ENCODE measurements at regions not wholly inside any gene's neighbourhood (a gene's known extent, or its start where the extent isn't known, plus 50 kb on each side); places are given as distances from the start of the nearest gene placed in this dataset.

GRCh38 chr1:209130886-209131285 lies 452.6 kb upstream of the CAMK1G start:
- TF ChIP-seq ZFX (IDR thresholded peaks at IDR 0.05; ENCODE audit: borderline replicate concordance) (no peak), CTCF (IDR thresholded peaks at IDR 0.05) (no peak)
- H3K27ac ChIP-seq = no peak overlapping the region

- TF ChIP-seq ZFX (IDR thresholded peaks at IDR 0.05; ENCODE audit: borderline replicate concordance) = no peak
- TF ChIP-seq CTCF (IDR thresholded peaks at IDR 0.05) = no peak
- H3K27ac ChIP-seq = no peak overlapping the region
These were observed 450.6 kb upstream of the CAMK1G start for GRCh38 chr1:209132736-209133467.

GRCh38 chr1:209134001-209134400 lies 449.5 kb upstream of the CAMK1G start:
- no peak overlapping the region for H3K27ac ChIP-seq
- TF ChIP-seq CTCF (IDR thresholded peaks at IDR 0.05) (no peak), ZFX (IDR thresholded peaks at IDR 0.05; ENCODE audit: borderline replicate concordance) (no peak)

GRCh38 chr1:209143916-209144315 lies 439.6 kb upstream of the CAMK1G start:
- H3K27ac ChIP-seq = no peak overlapping the region
- TF ChIP-seq ZFX (IDR thresholded peaks at IDR 0.05; ENCODE audit: borderline replicate concordance) = no peak
- TF ChIP-seq CTCF (IDR thresholded peaks at IDR 0.05) = no peak

DNA sequence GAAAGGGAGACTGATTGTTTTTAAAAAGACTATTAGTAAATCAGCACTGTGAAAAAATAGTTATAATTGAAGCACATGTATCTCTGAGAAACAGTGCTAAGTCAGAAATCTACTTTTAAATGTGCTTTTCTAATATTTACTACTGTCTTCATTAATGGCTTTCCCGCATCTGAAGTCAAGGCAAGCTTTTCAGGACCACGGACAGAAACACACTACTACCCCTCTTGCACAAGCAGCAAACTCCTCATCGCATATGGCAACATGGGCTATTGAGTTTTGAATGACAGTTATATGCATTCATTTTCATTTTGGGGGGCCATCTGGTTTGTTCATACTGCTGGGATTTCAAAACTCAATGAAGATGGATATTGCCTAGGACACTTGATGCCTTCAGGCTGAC lies 433.4 kb upstream of the CAMK1G start:
- TF ChIP-seq CTCF (IDR thresholded peaks at IDR 0.05) (no peak), ZFX (IDR thresholded peaks at IDR 0.05; ENCODE audit: borderline replicate concordance) (no peak)
- H3K27ac ChIP-seq = no peak overlapping the region

DNA sequence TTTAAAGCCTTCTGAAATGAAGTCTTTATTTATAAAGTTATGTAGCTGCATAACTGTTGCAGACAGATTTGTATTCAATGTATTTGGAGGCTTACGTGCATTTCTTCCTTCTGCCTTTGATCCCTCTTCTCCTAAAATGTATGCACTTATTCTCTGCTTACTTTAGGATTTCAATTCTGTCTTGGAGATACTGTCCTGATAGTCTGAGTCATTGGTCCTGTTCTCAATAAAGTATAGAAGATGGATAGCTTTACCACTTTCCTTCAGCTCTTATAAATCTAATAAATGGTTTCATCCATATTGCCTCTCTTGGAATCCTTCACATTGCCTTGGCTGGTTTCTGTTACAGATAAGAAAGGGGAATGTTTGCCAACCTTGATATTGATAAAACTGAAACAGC lies 430.1 kb upstream of the CAMK1G start:
- no peak overlapping the region for H3K27ac ChIP-seq
- TF ChIP-seq ZFX (IDR thresholded peaks at IDR 0.05; ENCODE audit: borderline replicate concordance) = no peak
- no peak for TF ChIP-seq CTCF (IDR thresholded peaks at IDR 0.05)

DNA sequence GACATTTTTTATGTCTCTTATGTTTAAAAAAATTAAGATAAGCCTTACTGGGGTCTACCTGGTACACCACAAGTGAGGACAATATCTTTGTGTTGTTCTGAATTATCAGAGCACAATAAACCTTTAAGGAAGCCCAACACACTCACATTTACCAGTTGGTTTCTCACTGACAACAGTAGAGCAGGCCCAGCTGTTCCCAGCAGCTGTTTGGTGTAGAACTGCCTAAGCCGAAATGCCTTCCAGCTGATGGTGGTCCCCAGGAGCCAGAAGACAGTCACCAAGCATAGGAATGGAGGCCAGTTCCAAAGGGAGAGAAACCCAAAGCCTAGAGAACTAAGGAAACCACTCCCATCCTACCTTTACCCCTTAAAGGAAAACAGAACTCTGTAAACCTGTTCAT lies 428.6 kb upstream of the CAMK1G start:
- no peak overlapping the region for H3K27ac ChIP-seq
- TF ChIP-seq ZFX (IDR thresholded peaks at IDR 0.05; ENCODE audit: borderline replicate concordance) (no peak), CTCF (IDR thresholded peaks at IDR 0.05) (no peak)
